Hepatocyte (in vitro differentiated cells): ENCODE measurements at regions not wholly inside any gene's neighbourhood (a gene's known extent, or its start where the extent isn't known, plus 50 kb on each side); places are given as distances from the start of the nearest gene placed in this dataset.

Experiments
- EZH2phosphoT487 ChIP-seq: fragments of 200-600 bp; sonication (generic); IDR thresholded peaks from one replicate; pipeline ENCODE4 v1.6.1; 2018; ENCODE audit warnings: antibody characterized with exemption, mild to moderate bottlenecking, low read depth, moderate library complexity; ENCODE audit not compliant: unreplicated experiment, severe bottlenecking
- TF ChIP-seq, protein P1 (sequence below): fragments of 200-600 bp; sonication (generic); IDR thresholded peaks from 2 replicates; pipeline ENCODE4 v1.5.1; 2016; ENCODE audit warnings: antibody characterized with exemption, mild to moderate bottlenecking; ENCODE audit not compliant: poor library complexity

DNA sequence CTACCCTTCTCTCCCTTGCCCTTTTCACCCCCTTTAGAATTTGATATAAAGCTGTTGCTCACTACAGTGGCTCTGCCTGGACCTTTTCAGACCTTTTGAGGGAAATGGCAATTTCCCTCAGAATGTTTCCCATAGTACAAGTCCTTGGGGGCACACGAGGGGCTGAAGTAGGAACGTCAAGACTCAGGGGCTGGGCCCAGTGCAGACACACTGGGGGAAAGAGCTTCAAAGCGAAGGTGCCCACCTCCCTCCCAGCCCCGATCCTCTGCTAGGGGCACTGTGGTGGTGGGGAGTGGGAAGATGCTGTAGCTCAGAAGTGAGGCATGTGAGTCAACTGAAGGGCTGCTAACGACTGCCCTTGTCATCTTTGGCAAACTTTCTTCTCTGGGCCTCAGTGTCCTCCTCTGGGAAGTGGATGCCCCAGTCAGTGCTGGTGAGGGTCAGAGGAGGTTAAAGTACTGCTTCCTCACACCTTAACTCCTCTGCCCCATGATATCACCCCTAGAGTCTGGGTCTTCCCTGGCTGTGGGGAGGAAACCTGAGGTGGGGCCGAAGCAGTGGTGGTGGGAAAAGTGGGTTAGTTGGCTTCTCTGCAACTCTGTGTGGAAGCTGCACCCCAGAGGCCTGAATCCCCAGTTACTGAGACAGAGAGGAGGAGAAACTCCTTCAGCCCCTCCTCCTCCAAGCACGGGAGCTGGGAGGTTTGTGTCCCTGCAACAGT lies 425.3 kb upstream of the B3GAT1 start:
- TF ChIP-seq, protein P1, sequence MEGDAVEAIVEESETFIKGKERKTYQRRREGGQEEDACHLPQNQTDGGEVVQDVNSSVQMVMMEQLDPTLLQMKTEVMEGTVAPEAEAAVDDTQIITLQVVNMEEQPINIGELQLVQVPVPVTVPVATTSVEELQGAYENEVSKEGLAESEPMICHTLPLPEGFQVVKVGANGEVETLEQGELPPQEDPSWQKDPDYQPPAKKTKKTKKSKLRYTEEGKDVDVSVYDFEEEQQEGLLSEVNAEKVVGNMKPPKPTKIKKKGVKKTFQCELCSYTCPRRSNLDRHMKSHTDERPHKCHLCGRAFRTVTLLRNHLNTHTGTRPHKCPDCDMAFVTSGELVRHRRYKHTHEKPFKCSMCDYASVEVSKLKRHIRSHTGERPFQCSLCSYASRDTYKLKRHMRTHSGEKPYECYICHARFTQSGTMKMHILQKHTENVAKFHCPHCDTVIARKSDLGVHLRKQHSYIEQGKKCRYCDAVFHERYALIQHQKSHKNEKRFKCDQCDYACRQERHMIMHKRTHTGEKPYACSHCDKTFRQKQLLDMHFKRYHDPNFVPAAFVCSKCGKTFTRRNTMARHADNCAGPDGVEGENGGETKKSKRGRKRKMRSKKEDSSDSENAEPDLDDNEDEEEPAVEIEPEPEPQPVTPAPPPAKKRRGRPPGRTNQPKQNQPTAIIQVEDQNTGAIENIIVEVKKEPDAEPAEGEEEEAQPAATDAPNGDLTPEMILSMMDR: no peak
- TF ChIP-seq EZH2phosphoT487: no peak
